ACHN (cell line): ENCODE measurements at regions not wholly inside any gene's neighbourhood (a gene's known extent, or its start where the extent isn't known, plus 50 kb on each side); places are given as distances from the start of the nearest gene placed in this dataset.

Experiments used
- DNase-seq: peaks from one replicate; pipeline ENCODE4 v3.0.0-alpha.2; 2015
- in situ Hi-C: cut with HindIII; loops from 2 replicates; pipeline ENCODE4 v1.10.0; 2017; ENCODE audit warnings: low sequenced_read_pairs, low pct_ligation_motif_present, low pct_unique_long_range_greater_than_20kb

GRCh38 chrX:102067966-102068723 lies 57.3 kb upstream of the TCEAL2 start:
- in situ Hi-C loops = no loop called here
- DNase-seq = peak; percentile 2

GRCh38 chrX:102063445-102064074 lies 61.9 kb upstream of the TCEAL2 start:
- DNase-seq = no peak
- in situ Hi-C loops = no loop called here

- in situ Hi-C loops = no loop called here
- DNase-seq = no peak
Measured at GRCh38 chrX:102044496-102044895, 81.0 kb upstream of the TCEAL2 start.

DNA sequence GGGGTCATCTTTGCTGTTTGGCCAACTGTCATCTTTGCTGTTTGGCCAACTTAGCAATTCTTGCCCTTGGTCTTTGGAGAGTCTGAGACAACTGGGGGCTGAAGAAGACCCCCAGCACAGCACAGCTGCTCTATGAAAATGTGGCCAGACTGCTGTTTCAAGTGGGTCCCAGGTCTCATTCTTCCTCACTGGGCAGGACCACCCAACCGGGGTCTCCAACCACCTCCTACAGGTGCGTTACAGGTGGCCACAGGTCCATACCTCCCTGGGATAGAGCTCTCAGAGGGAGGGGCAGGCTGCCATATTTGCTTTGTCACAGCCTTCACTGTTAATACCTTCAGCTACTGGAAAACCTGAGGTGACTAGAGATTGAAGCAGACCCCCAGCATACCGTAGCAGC lies 82.1 kb upstream of the TCEAL2 start:
- in situ Hi-C loops = no loop called here
- no peak for DNase-seq

GRCh38 chrX:102042372-102043325 lies 82.8 kb upstream of the TCEAL2 start:
- in situ Hi-C loops = no loop called here
- no peak for DNase-seq

- DNase-seq = no peak
- in situ Hi-C loops = no loop called here
Measured at GRCh38 chrX:102029026-102029425, 96.5 kb upstream of the TCEAL2 start.

- DNase-seq = no peak
- in situ Hi-C loops = no loop called here
Measured at GRCh38 chrX:102018208-102018607, 86.4 kb upstream of the ZMAT1 start.

- in situ Hi-C loops = no loop called here
- DNase-seq = no peak
Measured at GRCh38 chrX:102008901-102009300, 77.1 kb upstream of the ZMAT1 start.

- no peak for DNase-seq
- in situ Hi-C loops = no loop called here
Measured at GRCh38 chrX:101999644-102000539, 68.1 kb upstream of the ZMAT1 start.

- in situ Hi-C loops = no loop called here
- no peak for DNase-seq
Measured at GRCh38 chrX:101993335-101993734, 61.5 kb upstream of the ZMAT1 start.

DNA sequence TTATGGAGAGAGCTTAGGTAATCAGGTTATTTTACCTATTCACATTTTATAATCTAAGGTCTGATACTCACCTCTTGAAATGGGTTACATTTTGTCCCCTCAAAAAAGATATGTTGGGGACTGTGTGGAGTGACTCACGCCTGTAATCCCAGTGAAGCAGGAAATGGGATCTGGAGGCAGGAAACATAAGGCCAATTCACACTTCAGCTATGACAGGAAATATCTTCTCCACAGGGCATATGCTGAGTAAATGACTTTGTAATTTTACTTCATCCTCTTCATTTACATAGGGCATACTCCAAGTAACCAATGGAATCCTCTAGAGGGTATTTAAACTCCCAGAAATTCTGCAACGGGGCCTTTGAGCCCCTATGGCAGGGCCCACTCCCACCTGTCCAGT lies 54.8 kb upstream of the ZMAT1 start:
- no peak for DNase-seq
- in situ Hi-C loops = no loop called here
